BE2C (cell line): ENCODE measurements at regions not wholly inside any gene's neighbourhood (a gene's known extent, or its start where the extent isn't known, plus 50 kb on each side); places are given as distances from the start of the nearest gene placed in this dataset.
A peak's percentile ranks its signal among the peaks of the same experiment; 100 is the strongest.

Experiments
- DNase-seq: peaks from one replicate; pipeline ENCODE4 v3.0.0-alpha.2; 2020
- H3K27me3 ChIP-seq: fragments of 250-450 bp; sonication (Bioruptor Pico); 2 replicates; pipeline ENCODE4 v1.5.1; 2020; ENCODE audit warnings: mild to moderate bottlenecking
- H3K36me3 ChIP-seq: fragments of 250-450 bp; sonication (Bioruptor Pico); 2 replicates; pipeline ENCODE4 v1.5.1; 2020; ENCODE audit warnings: mild to moderate bottlenecking
- H3K4me1 ChIP-seq: fragments of 250-450 bp; sonication (Bioruptor Pico); 2 replicates; pipeline ENCODE4 v1.5.1; 2020
- H3K4me3 ChIP-seq: 2 replicates; pipeline ENCODE4 v1.5.1; 2011; ENCODE audit warnings: low read depth, low read length
- H3K9me3 ChIP-seq: fragments of 250-450 bp; sonication (Bioruptor Pico); 2 replicates; pipeline ENCODE4 v1.5.1; 2020
- TF ChIP-seq, protein P1 (sequence below): IDR thresholded peaks from 2 replicates; pipeline ENCODE4 v1.5.1; 2012; ENCODE audit warnings: mild to moderate bottlenecking, low read depth, low read length

DNA sequence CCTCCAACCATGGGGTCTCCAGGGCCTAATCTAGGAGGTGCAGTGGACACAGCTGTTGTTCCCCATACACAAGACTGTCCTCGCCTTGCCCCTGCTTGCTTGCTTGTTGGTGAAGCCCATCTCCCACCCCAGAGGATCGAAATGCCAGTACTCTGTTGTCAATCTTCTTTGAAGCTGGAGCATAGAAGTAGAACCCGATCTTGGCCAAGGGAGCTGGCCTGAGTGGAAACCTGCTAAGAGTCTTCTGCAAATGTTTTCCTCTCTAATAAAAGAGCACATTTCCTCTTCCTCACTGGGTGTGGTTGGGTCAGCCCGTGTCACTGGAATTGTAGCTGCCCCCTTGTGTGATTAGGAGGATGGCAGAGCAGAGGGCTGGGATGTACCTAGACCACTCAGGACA, 85.4 kb downstream of the HES1 start:
- no peak for DNase-seq
- no peaks in the 10 kb centered on the region for H3K36me3 ChIP-seq
- TF ChIP-seq, protein P1, sequence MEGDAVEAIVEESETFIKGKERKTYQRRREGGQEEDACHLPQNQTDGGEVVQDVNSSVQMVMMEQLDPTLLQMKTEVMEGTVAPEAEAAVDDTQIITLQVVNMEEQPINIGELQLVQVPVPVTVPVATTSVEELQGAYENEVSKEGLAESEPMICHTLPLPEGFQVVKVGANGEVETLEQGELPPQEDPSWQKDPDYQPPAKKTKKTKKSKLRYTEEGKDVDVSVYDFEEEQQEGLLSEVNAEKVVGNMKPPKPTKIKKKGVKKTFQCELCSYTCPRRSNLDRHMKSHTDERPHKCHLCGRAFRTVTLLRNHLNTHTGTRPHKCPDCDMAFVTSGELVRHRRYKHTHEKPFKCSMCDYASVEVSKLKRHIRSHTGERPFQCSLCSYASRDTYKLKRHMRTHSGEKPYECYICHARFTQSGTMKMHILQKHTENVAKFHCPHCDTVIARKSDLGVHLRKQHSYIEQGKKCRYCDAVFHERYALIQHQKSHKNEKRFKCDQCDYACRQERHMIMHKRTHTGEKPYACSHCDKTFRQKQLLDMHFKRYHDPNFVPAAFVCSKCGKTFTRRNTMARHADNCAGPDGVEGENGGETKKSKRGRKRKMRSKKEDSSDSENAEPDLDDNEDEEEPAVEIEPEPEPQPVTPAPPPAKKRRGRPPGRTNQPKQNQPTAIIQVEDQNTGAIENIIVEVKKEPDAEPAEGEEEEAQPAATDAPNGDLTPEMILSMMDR: no peak
- no peaks in the 10 kb centered on the region for H3K27me3 ChIP-seq
- H3K4me3 ChIP-seq: no peak overlapping the region
- H3K4me1 ChIP-seq: peaks cover 18% of the 10 kb centered on the region
- H3K9me3 ChIP-seq: no peaks in the 10 kb centered on the region

DNA sequence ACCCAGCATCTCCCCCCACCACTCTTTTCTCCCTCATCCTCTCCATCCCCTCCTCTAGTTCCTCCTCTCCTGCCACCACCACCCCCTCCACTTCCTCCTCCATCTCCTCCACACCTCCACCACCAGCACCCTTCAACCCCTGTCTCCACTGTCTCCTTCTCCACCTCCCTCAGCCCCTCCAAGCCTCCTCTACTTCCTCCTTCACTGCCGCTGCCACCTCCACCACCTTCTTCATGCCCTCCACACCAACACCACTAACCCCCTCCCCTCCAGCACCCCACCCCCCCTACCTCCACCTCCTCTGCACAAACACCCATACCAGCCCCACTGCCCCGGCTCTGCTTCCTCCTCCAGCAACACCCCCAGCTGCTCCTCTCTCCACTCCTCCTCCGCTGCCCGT, 88.0 kb downstream of the HES1 start:
- H3K36me3 ChIP-seq: no peaks in the 10 kb centered on the region
- no peaks in the 10 kb centered on the region for H3K9me3 ChIP-seq
- no peaks in the 10 kb centered on the region for H3K27me3 ChIP-seq
- DNase-seq: no peak
- peaks cover 18% of the 10 kb centered on the region for H3K4me1 ChIP-seq
- no peak overlapping the region for H3K4me3 ChIP-seq
- TF ChIP-seq, protein P1: no peak

DNA sequence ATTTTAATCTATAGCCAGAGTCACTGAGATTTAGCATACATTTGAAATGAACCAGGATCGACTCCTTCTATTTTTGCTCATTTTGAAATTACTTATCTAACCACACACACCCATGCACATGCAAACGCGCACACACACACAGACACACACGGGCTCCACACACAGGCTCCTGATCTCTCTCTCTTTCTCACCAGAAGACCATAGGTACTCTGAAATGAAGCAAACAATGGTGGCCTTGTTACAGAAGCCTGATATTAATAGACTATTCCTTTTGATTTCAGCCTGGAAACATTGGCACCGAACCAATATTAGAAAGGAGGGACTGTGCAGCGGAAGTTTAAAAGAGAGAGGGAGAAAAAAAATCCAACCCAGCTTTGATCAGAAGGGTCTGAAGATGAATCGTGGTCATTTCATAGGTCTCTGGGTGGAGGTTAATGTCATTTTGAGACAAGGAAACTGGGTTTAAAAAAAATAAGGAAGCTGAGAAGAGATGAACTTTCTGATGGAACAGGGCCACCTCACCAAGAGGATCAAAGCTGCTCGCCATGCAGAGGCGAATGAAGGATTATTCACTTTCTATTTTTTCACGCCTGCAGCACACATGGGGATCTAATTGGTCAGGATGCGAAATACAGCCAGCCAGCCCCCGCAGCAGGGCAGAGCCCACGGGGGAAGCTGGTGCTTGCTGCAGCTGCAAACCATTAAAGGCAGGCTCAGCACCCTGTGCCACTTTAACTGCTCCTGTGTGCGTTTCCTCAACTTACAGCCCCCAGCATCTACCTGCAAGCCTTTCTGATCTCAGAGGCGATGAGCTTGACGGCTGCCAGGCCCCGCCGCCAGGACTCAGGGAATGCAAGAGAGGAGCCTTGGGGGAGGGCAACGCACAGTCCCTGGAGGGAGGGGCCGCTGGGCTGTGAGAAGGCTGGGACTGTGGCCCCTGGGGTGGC, 88.8 kb downstream of the HES1 start:
- DNase-seq: no peak
- no peaks in the 10 kb centered on the region for H3K27me3 ChIP-seq

DNA sequence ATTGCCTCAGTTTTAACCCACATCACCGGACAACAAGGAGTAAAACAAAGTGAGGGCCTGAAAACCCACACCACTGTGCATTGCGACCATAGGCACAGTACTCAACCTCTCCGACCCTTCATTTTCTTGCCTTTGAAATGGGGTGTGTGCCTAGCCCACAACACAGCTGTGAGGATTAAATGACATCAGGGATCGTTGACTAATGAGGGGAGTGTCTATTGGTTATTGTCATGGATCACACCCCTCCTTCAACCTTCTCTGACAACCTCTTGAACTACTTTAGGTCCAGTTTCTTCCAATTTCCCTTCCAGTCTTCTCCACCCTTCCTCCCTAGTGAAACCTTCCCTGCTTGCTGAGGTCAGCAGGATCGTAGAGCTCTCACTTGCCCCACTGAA, 89.5 kb downstream of the HES1 start:
- Histone ChIP-seq H3K9me3 (no peaks in the 10 kb centered on the region), H3K27me3 (no peaks in the 10 kb centered on the region), H3K4me1 (peaks cover 14% of the 10 kb centered on the region), H3K4me3 (no peak overlapping the region), H3K36me3 (no peaks in the 10 kb centered on the region)
- TF ChIP-seq, protein P1: no peak
- DNase-seq: no peak

More for the DNA sequence above, 88.8 kb downstream of the HES1 start:
- Histone ChIP-seq H3K4me1 (peaks cover 16% of the 10 kb centered on the region), H3K36me3 (no peaks in the 10 kb centered on the region), H3K4me3 (peak overlapping the region; percentile 14), H3K9me3 (no peaks in the 10 kb centered on the region)
- TF ChIP-seq, protein P1: no peak

DNA sequence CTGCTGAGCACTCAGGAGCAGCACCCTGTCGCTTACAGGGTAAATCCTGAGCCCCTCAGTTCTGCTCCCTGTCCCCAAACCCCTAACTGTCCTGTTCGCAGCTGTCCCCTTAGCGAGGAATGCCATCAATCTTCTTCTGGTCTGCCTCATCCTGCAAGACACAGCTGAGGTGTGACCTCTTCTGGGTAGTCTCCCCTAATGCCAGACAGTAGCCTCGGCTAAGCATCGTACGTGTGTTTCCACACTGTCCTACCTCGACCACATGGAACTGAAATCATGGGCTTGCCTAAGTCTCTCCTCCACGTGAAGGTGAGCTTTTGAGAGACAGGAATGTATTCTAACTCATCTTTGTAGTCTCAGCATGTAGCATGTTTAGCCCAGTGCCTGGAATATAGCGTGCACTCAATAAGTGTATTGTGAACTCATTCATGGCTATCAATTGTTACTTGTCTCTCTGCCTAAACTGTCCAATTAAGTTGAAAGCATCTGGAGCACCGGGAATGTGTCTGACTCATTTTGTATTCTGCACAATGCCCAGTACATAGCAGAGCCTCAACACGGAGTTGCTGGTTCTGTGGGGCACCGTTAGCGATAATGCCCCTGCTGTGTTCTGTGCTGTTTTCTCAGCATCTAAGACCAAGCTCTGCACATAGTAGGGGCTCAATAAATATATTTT, 90.2 kb downstream of the HES1 start:
- TF ChIP-seq, protein P1: no peak
- peaks cover 14% of the 10 kb centered on the region for H3K4me1 ChIP-seq
- no peak for DNase-seq
- no peaks in the 10 kb centered on the region for H3K36me3 ChIP-seq
- H3K4me3 ChIP-seq: no peak overlapping the region
- no peaks in the 10 kb centered on the region for H3K27me3 ChIP-seq
- H3K9me3 ChIP-seq: no peaks in the 10 kb centered on the region
